OCI-LY7 (cell line): ENCODE measurements at regions not wholly inside any gene's neighbourhood (a gene's known extent, or its start where the extent isn't known, plus 50 kb on each side); places are given as distances from the start of the nearest gene placed in this dataset.

Experiments
- EZH2phosphoT487 ChIP-seq: fragments of 200-600 bp; sonication (generic); IDR thresholded peaks from 2 replicates; pipeline ENCODE4 v1.6.1; 2018; ENCODE audit warnings: low read depth, borderline replicate concordance, mild to moderate bottlenecking, mixed run types, antibody characterized with exemption, low read length, moderate library complexity, mixed read lengths
- TF ChIP-seq, protein P1 (sequence below): fragments of 200-600 bp; sonication (generic); conservative IDR thresholded peaks from 2 replicates; pipeline ENCODE4 v1.5.1; 2014; ENCODE audit warnings: mild to moderate bottlenecking, antibody characterized with exemption, low read length, moderate library complexity, mixed read lengths

DNA sequence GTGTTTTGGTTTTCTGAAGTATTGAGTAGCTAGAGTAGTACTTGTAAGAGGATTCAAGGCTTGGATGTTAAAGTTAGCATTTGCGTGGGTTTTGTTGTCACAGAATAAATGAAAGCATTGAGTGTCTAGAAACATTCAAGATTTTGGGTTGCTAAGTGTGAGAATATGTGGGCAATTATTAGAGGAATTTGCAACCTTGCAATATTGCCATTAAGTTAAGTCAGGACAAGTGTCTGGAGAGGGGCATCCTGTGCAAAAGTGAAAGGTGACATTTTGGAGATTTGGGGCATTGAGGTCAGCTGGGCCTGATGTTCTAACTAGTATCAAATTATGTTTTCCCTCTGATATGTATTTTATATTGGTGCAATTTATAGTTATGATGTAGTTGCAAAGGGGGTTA, 533.9 kb upstream of the GRID2 start:
- TF ChIP-seq, protein P1, sequence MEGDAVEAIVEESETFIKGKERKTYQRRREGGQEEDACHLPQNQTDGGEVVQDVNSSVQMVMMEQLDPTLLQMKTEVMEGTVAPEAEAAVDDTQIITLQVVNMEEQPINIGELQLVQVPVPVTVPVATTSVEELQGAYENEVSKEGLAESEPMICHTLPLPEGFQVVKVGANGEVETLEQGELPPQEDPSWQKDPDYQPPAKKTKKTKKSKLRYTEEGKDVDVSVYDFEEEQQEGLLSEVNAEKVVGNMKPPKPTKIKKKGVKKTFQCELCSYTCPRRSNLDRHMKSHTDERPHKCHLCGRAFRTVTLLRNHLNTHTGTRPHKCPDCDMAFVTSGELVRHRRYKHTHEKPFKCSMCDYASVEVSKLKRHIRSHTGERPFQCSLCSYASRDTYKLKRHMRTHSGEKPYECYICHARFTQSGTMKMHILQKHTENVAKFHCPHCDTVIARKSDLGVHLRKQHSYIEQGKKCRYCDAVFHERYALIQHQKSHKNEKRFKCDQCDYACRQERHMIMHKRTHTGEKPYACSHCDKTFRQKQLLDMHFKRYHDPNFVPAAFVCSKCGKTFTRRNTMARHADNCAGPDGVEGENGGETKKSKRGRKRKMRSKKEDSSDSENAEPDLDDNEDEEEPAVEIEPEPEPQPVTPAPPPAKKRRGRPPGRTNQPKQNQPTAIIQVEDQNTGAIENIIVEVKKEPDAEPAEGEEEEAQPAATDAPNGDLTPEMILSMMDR, result no peak
- TF ChIP-seq EZH2phosphoT487, result no peak
